HG03558 (cell line): ENCODE measurements at regions not wholly inside any gene's neighbourhood (a gene's known extent, or its start where the extent isn't known, plus 50 kb on each side); places are given as distances from the start of the nearest gene placed in this dataset.
"Not testable (repeated sequence)": the region's sequence is repeated elsewhere in the genome, so short reads cannot be mapped to it uniquely, and the experiment has no call there.

Experiments used
- ATAC-seq: cut with Tn5 transposase; IDR thresholded peaks from one replicate; pipeline ENCODE4 v1.9.1; 2021; ENCODE audit warnings: moderate number of reproducible peaks; ENCODE audit not compliant: unreplicated experiment; ENCODE audit errors: extremely low read depth

- no peak for ATAC-seq
Observed at GRCh38 chr5:124557761-124558160, 188.7 kb downstream of the ZNF608 start.

DNA sequence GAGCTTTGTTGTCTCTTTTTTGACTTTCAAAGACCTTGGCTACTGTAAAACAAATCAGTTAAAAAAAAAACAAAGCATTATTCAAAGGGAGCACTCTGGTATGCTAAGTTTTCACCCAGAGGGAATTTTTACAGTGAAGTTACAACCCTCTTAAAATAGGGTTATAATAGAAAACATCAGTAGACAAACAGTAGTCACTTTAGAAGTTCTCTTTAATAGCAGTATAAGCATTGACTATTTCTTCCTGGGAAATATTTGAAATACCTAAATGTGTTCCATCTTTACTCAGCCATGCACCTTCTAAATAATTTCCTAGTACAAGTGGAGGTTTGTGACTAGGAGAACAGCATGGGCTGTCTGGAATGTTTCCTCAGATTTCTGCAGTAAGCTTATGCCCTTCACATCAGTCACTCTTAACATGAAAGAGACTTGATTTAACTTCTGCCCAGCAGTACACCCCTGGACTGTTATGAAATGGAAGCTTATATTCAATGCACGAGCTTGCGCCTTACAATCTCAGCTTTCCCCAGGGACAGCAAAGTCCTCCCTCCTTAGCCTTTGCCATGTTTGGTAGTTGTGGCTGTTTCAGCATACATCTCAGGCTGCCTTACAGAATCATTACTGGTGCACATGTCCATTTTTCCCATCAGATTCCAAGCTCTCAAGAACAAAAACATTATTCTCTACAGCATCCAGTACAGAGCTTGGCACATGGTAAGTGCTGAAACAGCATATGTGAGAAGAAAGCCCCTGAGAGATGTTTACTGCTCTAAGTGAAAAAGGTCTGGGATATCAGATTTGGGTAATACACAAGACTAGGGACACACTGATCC, 191.5 kb downstream of the ZNF608 start:
- ATAC-seq, result no peak

- ATAC-seq, result no peak
Observed at GRCh38 chr5:124553911-124554310, 192.5 kb downstream of the ZNF608 start.

- ATAC-seq, result no peak
Observed at GRCh38 chr5:124552526-124552925, 193.9 kb downstream of the ZNF608 start.

- no peak for ATAC-seq
Observed at GRCh38 chr5:124551939-124552279, 194.5 kb downstream of the ZNF608 start.

GRCh38 chr5:124550731-124551130, 195.7 kb downstream of the ZNF608 start:
- no peak for ATAC-seq

DNA sequence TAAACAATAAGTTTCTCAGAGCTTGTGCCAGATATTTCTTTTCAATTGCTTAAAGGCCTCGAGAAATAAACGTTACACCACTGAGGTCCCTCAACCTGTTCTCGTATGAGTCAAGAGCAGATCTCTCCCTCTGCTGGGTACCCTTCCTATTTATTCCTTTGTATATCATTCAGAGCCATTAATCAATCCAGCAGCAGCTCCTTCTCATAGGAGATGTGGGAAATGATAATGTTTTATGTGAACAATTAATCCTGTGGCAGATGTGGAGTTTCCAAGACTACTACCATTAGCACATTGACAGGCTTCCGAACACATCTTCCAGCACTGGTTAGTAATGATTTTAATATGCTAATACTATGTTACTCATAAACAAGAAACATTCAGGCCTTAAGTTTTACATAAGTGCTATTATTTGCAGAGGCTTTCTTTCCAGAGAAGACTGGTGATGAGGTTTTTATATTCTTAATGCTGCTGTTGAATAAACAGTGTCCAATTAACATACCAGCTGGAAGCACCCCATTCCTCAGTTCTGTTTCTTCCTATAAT, 196.5 kb downstream of the ZNF608 start:
- no peak for ATAC-seq

DNA sequence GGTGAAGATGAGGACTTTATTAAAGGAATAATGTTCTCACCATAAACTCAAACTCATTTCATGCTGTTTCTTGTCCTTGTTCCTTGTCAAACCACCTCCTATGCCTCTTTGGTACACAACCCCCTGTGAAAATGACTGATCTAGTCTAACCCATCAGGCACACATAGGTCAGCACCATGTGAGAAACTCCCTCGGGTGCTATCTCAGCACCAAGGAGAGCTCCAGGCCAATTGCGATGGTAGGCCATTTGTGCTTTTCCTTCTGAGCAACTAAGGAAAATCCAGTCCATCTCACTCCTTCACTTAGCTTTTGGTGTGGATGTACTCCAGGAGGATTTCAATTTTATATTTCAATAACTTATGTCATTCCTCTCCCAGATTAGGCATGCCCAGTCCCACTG, 199.8 kb downstream of the ZNF608 start:
- ATAC-seq, result no peak

DNA sequence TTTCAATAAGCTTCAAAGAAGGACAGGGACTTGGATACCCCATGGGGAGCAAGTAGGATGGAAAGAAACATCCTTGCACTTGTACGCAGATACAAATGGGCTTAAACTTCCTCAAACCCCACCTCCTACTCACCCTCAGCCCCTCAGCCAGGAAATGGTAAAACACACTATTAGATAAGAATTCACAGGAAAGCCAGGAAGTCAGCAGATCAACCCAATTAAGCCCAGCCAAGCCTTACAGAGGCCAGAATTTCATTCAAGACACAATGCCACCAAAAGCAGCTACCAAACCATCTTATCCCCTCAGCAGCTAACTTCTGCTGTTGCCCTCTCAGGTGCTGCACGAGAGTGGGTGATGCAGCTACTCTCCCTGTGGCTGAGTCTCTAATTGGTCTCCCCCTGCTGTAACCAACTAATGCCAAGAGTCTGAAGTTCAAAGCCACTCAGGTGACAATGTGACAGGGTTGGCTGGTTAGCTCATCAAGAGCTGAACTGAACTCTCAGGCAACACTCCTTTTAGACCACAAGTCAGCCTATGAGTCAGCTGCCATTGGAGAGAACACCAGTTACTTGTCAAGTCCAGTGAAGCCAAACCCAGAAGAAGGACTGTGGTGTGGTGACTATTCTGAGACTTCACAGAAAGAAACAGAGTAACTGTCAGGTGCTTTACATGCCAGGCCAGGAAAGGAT, 201.9 kb downstream of the ZNF608 start:
- ATAC-seq, result peak; percentile 87

DNA sequence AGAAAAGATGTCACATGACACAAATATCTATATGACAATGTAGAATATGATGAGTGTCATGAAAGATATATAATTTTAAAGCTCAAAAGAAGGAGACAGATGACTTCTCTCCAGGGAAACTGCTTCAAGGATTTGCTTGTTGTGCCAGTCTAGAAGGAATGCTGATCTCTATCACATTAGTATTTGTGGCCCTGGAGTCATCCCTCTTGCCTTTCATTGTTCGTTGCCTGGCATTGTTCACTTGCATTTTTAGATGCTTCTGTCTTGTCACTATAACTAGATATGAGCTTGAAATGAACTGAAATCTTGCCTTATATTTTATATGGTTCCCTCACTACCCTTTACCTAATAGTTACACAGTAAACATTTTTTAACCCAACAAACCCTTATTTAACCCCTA, 207.5 kb downstream of the ZNF608 start:
- no peak for ATAC-seq

DNA sequence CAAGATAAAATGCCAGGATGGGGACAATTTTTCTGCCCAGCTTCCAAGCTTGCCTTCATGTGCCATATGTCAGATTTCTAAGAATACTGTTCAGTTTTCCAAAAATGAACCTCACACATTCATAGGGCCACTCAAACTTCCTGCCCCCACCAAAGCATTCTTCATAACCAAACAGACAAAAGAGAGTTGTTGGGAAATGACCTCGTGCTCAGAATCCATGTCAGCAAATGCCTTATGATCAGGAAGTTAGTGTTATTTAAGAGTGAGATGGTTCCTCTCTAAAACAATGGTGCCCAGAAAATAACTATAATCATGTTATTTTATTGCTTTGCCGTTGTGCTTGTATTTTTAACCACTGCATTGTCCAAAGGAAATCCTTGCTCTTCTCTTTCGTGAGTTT, 208.2 kb downstream of the ZNF608 start:
- no peak for ATAC-seq

- ATAC-seq, result no peak
Observed at GRCh38 chr5:124537522-124537921, 208.9 kb downstream of the ZNF608 start.

- ATAC-seq, result no peak
Observed at GRCh38 chr5:124537107-124537506, 209.3 kb downstream of the ZNF608 start.

DNA sequence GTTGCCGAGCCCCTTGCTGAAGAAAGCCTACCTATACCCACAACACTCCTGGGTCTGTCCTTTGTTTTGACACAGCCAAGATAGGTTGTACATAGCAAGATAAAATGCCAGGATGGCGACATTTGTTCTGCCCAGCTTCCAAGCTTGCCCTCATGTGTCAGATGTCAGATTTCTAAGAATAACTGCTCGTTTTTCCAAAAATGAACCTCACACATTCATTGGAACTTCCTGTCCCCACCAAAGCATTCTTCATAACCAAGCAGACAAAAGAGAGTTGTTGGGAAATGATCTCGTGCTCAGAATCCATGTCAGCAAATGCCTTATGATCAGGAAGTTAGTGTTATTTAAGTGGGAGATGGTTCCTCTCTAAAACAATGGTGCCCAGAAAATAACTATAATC, 210.1 kb downstream of the ZNF608 start:
- ATAC-seq, result no peak

DNA sequence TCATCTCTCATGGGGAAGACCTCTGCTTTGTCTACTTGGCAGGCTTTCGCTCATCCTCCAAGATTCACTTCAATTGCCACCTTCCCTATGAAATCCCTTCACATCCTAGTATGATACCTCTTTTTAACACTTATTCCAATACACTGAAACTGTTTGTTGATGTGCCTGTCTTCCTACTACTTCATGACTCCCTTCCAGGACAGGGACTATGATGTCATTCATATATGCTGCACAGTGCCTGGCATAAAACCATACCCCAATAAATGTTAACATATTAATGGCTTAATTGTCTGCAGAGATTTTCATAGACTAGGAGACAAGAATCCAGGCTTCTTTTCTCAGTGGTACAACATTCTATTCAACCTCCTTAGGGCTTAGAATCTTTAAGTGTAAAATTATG, 215.5 kb downstream of the ZNF608 start:
- ATAC-seq, result no peak

DNA sequence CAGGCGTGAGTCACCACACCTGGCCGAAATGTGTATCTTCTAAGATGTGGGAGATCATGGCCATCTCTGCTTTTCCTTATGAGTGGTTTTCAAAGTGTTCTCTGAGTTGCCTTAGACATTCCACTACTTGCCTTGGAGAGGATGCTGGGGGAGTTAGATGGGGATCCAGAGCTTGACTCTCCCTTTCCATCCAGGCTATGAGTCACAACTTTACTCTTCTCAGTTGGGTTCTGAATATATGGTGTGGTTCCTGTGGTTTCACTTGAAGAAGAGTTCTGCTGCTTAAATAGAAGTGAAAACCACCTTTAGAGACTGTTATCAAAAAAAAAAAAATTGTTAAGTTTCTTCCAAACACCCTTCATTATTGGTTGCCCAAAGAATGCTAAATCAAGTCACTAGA, 217.6 kb downstream of the ZNF608 start:
- peak; percentile 28 for ATAC-seq

GRCh38 chr5:124527220-124527991, 219.0 kb downstream of the ZNF608 start:
- ATAC-seq, result peak; percentile 31

- not testable (repeated sequence) for ATAC-seq
Observed at GRCh38 chr5:124526079-124526478, 220.4 kb downstream of the ZNF608 start.

DNA sequence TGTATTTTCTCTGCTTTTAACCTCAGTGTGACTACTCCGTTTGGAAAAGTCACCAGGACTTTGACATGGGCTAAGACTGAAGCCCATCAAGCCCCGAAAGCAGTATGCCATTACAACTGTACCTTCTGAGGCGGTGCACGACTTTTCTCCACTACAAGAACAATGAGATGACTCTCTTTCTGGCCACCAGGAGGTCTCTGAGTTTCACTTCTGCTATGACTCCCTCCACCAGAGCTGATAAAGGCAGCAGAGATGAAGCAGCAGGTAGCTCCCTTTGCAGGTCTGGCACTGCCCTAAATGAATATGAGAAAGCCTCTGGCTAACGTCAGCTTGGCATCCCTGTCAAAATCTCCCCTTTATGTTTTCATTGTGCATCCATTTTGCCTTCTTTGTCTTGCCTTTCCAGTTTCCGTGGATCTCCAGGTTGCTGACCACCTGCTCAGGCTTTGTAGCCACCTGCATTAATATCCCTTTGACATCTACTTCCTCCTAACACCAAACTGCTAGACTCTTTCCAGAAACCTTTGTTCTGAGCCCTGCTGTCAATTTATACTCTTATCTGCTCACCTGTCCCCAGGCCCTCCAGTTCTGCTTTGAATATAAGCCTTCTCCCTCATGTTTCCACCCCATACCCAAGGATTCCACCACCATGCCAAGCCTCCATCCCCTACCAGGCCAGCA, 221.7 kb downstream of the ZNF608 start:
- ATAC-seq, result peak; percentile 92

GRCh38 chr5:124523897-124524296, 222.5 kb downstream of the ZNF608 start:
- ATAC-seq, result no peak
